ENCODE measurements at regions not wholly inside any gene's neighbourhood (a gene's known extent, or its start where the extent isn't known, plus 50 kb on each side); places are given as distances from the start of the nearest gene placed in this dataset.

GRCh38 chr18:56003720-56004088 is 415.7 kb upstream of the TCF4 start:
- TF ChIP-seq POLR2AphosphoS5 (IDR thresholded peaks at IDR 0.05; ENCODE audit: borderline replicate concordance, low read depth, low read length): no peak
- no peak for TF ChIP-seq EZH2 (IDR thresholded peaks at IDR 0.05)
- TF ChIP-seq FOXP2 (optimal IDR thresholded peaks at IDR 0.05; ENCODE audit: control extremely low read depth, extremely low read length, insufficient read depth): no peak

Measured in SK-N-MC (cell line).